ENCODE measurements at regions not wholly inside any gene's neighbourhood (a gene's known extent, or its start where the extent isn't known, plus 50 kb on each side); places are given as distances from the start of the nearest gene placed in this dataset.

- Histone ChIP-seq H3K36me3 (replicated peaks in 1 of 2) (no peaks in the 10 kb centered on the region), H3K4me3 (no peak overlapping the region), H3K27ac (no peak overlapping the region), H3K9me3 (replicated peaks in 1 of 3) (no peaks in the 10 kb centered on the region), H3K4me1 (replicated peaks in 1 of 2) (no peaks in the 10 kb centered on the region), H3K27me3 (no peaks in the 10 kb centered on the region)
- no peak for TF ChIP-seq CTCF (IDR thresholded peaks at IDR 0.05)
- no peak for TF ChIP-seq POLR2A (IDR thresholded peaks at IDR 0.05)
- intact Hi-C loops (cut with DNase I), result no loop called here
- no peak for DNase-seq
Measured at GRCh38 chr7:81036871-81037270, 118.0 kb upstream of the SEMA3C start.

GRCh38 chr7:81036057-81036456 lies 117.2 kb upstream of the SEMA3C start:
- TF ChIP-seq CTCF (IDR thresholded peaks at IDR 0.05), result no peak
- no peak for TF ChIP-seq POLR2A (IDR thresholded peaks at IDR 0.05)
- H3K36me3 ChIP-seq (replicated peaks in 1 of 2), result no peaks in the 10 kb centered on the region
- intact Hi-C loops (cut with DNase I), result no loop called here
- no peaks in the 10 kb centered on the region for H3K4me1 ChIP-seq (replicated peaks in 1 of 2)
- H3K4me3 ChIP-seq, result no peak overlapping the region
- H3K27ac ChIP-seq, result no peak overlapping the region
- no peak for DNase-seq
- no peaks in the 10 kb centered on the region for H3K9me3 ChIP-seq (replicated peaks in 1 of 3)
- no peaks in the 10 kb centered on the region for H3K27me3 ChIP-seq
- WGBS, 4 donors, result 33 to 37% (median 35%) methylated on average over 5 of the region's 5 CpGs

- 70 to 79% (median 78%) methylated on average over 3 of the region's 3 CpGs for WGBS, 4 donors
- Histone ChIP-seq H3K4me1 (replicated peaks in 1 of 2) (no peaks in the 10 kb centered on the region), H3K27ac (no peak overlapping the region), H3K4me3 (no peak overlapping the region), H3K36me3 (replicated peaks in 1 of 2) (no peaks in the 10 kb centered on the region), H3K27me3 (no peaks in the 10 kb centered on the region), H3K9me3 (replicated peaks in 1 of 3) (no peaks in the 10 kb centered on the region)
- no peak for TF ChIP-seq POLR2A (IDR thresholded peaks at IDR 0.05)
- TF ChIP-seq CTCF (IDR thresholded peaks at IDR 0.05), result no peak
- intact Hi-C loops (cut with DNase I), result no loop called here
- DNase-seq, result no peak
Measured at GRCh38 chr7:81031996-81032395, 113.1 kb upstream of the SEMA3C start.

- TF ChIP-seq POLR2A (IDR thresholded peaks at IDR 0.05), result no peak
- TF ChIP-seq CTCF (IDR thresholded peaks at IDR 0.05), result no peak
- Histone ChIP-seq H3K4me3 (no peak overlapping the region), H3K36me3 (replicated peaks in 1 of 2) (no peaks in the 10 kb centered on the region), H3K27me3 (no peaks in the 10 kb centered on the region), H3K9me3 (replicated peaks in 1 of 3) (no peaks in the 10 kb centered on the region), H3K27ac (no peak overlapping the region), H3K4me1 (replicated peaks in 1 of 2) (no peaks in the 10 kb centered on the region)
- intact Hi-C loops (cut with DNase I), result no loop called here
- WGBS, 4 donors, result 53 to 66% (median 56%) methylated on average over 2 of the region's 2 CpGs
- no peak for DNase-seq
Measured at GRCh38 chr7:81031243-81031642, 112.4 kb upstream of the SEMA3C start.

All from adrenal gland (tissue), 9 donors.